H9 (cell line): ENCODE measurements at regions not wholly inside any gene's neighbourhood (a gene's known extent, or its start where the extent isn't known, plus 50 kb on each side); places are given as distances from the start of the nearest gene placed in this dataset.

Experiments used
- DNase-seq: peaks from one replicate; pipeline ENCODE4 v3.0.0-alpha.2; 2017
- H2AFZ ChIP-seq: one replicate; pipeline ENCODE4 v1.6.1; 2013; ENCODE audit warnings: mild to moderate bottlenecking, low read length, control low read depth, moderate library complexity
- H2AK5ac ChIP-seq: 2 replicates; pipeline ENCODE4 v1.6.1; 2013; ENCODE audit warnings: low read length, control low read depth, mixed read lengths; ENCODE audit not compliant: insufficient read length
- H2BK120ac ChIP-seq: one replicate; pipeline ENCODE4 v1.6.1; 2013; ENCODE audit warnings: low read depth, mild to moderate bottlenecking, low read length, control low read depth, inconsistent platforms; ENCODE audit not compliant: poor library complexity, severe bottlenecking
- H2BK12ac ChIP-seq: 2 replicates; pipeline ENCODE4 v1.6.1; 2013; ENCODE audit warnings: low read length, control low read depth, mixed read lengths, low read depth; ENCODE audit not compliant: insufficient read length
- H2BK15ac ChIP-seq: 2 replicates; pipeline ENCODE4 v1.6.1; 2013; ENCODE audit warnings: low read depth, low read length, control low read depth
- H2BK20ac ChIP-seq: one replicate; pipeline ENCODE4 v1.6.1; 2013; ENCODE audit warnings: low read depth, mild to moderate bottlenecking, low read length, control low read depth, inconsistent platforms; ENCODE audit not compliant: poor library complexity, severe bottlenecking
- H2BK5ac ChIP-seq: 2 replicates; pipeline ENCODE4 v1.6.1; 2013; ENCODE audit warnings: low read length, control low read depth, mixed read lengths; ENCODE audit not compliant: insufficient read length
- H3K14ac ChIP-seq: 2 replicates; pipeline ENCODE4 v1.6.1; 2013; ENCODE audit warnings: low read length, control low read depth; ENCODE audit not compliant: insufficient read depth
- H3K18ac ChIP-seq: 2 replicates; pipeline ENCODE4 v1.6.1; 2013; ENCODE audit warnings: low read depth, mild to moderate bottlenecking, mixed read lengths, low read length, control low read depth; ENCODE audit not compliant: insufficient read length
- H3K23ac ChIP-seq: 2 replicates; pipeline ENCODE4 v1.6.1; 2013; ENCODE audit warnings: low read length, control low read depth, mixed read lengths, low read depth; ENCODE audit not compliant: insufficient read length
- H3K23me2 ChIP-seq: 2 replicates; pipeline ENCODE4 v1.6.1; 2013; ENCODE audit warnings: low read depth, mild to moderate bottlenecking, mixed read lengths, low read length, control low read depth; ENCODE audit not compliant: insufficient read length, poor library complexity, severe bottlenecking
- H3K27ac ChIP-seq: 2 replicates; pipeline ENCODE4 v1.5.1; 2013; ENCODE audit warnings: low read length, control low read depth, mixed read lengths, low read depth; ENCODE audit not compliant: insufficient read length
- H3K27me3 ChIP-seq: 2 replicates; pipeline ENCODE4 v1.6.1; 2013; ENCODE audit warnings: low read length, control low read depth, inconsistent platforms; ENCODE audit not compliant: insufficient read depth
- H3K4ac ChIP-seq: 2 replicates; pipeline ENCODE4 v1.6.1; 2013; ENCODE audit warnings: low read depth, mild to moderate bottlenecking, control low read depth, inconsistent platforms, low read length, moderate library complexity
- H3K4me1 ChIP-seq: 2 replicates; pipeline ENCODE4 v1.6.1; 2013; ENCODE audit warnings: low read length, control low read depth, inconsistent platforms; ENCODE audit not compliant: insufficient read depth
- H3K4me2 ChIP-seq: 2 replicates; pipeline ENCODE4 v1.6.1; 2013; ENCODE audit warnings: low read length, control low read depth, mixed read lengths; ENCODE audit not compliant: insufficient read length, insufficient read depth
- H3K56ac ChIP-seq: 2 replicates; pipeline ENCODE4 v1.6.1; 2013; ENCODE audit warnings: low read depth, mild to moderate bottlenecking, mixed read lengths, low read length, control low read depth; ENCODE audit not compliant: insufficient read length
- H3K79me1 ChIP-seq: 2 replicates; pipeline ENCODE4 v1.6.1; 2013; ENCODE audit warnings: low read depth, mild to moderate bottlenecking, moderate library complexity, low read length, control low read depth, inconsistent platforms; ENCODE audit not compliant: insufficient read depth, poor library complexity, severe bottlenecking
- H3K79me2 ChIP-seq: 2 replicates; pipeline ENCODE4 v1.6.1; 2013; ENCODE audit warnings: low read length, control low read depth, inconsistent platforms; ENCODE audit not compliant: insufficient read depth
- H3K9ac ChIP-seq: 2 replicates; pipeline ENCODE4 v1.6.1; 2013; ENCODE audit warnings: low read length, control low read depth, mixed read lengths; ENCODE audit not compliant: insufficient read length; ENCODE audit errors: extremely low read depth
- H3K9me3 ChIP-seq: one replicate; pipeline ENCODE4 v1.6.1; 2013; ENCODE audit warnings: low read depth, low read length, inconsistent platforms; ENCODE audit not compliant: control insufficient read depth
- H3T11ph ChIP-seq: one replicate; pipeline ENCODE4 v1.6.1; 2013; ENCODE audit warnings: mild to moderate bottlenecking, low read length, control low read depth, inconsistent platforms
- H4K20me1 ChIP-seq: one replicate; pipeline ENCODE4 v1.6.1; 2013; ENCODE audit not compliant: control insufficient read depth, insufficient read length, insufficient read depth
- H4K5ac ChIP-seq: 2 replicates; pipeline ENCODE4 v1.6.1; 2013; ENCODE audit warnings: low read depth, mild to moderate bottlenecking, mixed read lengths, low read length, control low read depth; ENCODE audit not compliant: insufficient read length
- H4K8ac ChIP-seq: replicated peaks from 2 replicates; pipeline ENCODE4 v1.6.1; 2013; ENCODE audit warnings: low read length, control low read depth, mixed read lengths, low read depth; ENCODE audit not compliant: insufficient read length
- H4K91ac ChIP-seq: 2 replicates; pipeline ENCODE4 v1.6.1; 2013; ENCODE audit warnings: low read depth, mild to moderate bottlenecking, moderate library complexity, mixed read lengths, low read length, control low read depth; ENCODE audit not compliant: insufficient read length
- H3K27ac Mint-ChIP-seq, 3 experiments: 2 replicates in 2 of 3; 3 replicates in 1 of 3; pipeline ENCODE4 v1.8.0; 2020 to 2021; ENCODE audit warnings: mixed read lengths in 3 of 3, mild to moderate bottlenecking in 1 of 3, moderate library complexity in 1 of 3
- H3K27me3 Mint-ChIP-seq: 2 replicates; pipeline ENCODE4 v1.8.0; 2021; ENCODE audit warnings: low read depth, mild to moderate bottlenecking, moderate library complexity, mixed read lengths
- H3K36me3 Mint-ChIP-seq, 3 experiments: 2 replicates in 2 of 3; 3 replicates in 1 of 3; pipeline ENCODE4 v1.8.0; 2020 to 2021; ENCODE audit warnings: low read depth in 3 of 3, mixed read lengths in 3 of 3; ENCODE audit not compliant: insufficient read depth in 1 of 3
- H3K4me1 Mint-ChIP-seq, 2 experiments: 2 replicates each; pipeline ENCODE4 v1.8.0; 2020; ENCODE audit warnings: mixed read lengths in 2 of 2
- H3K4me3 Mint-ChIP-seq, 2 experiments: 2 replicates in 1 of 2; 3 replicates in 1 of 2; pipeline ENCODE4 v1.8.0; 2020 to 2021; ENCODE audit warnings: mild to moderate bottlenecking in 2 of 2, mixed read lengths in 2 of 2, moderate library complexity in 1 of 2
- H3K9me3 Mint-ChIP-seq, 2 experiments: 2 replicates in 1 of 2; 3 replicates in 1 of 2; pipeline ENCODE4 v1.8.0; 2020; ENCODE audit warnings: mild to moderate bottlenecking in 2 of 2, mixed read lengths in 2 of 2, moderate library complexity in 1 of 2
- TF ChIP-seq, protein P1 (sequence below): fragments of 200-600 bp; sonication (generic); conservative IDR thresholded peaks from 3 replicates; pipeline ENCODE4 v1.8.0; 2021; ENCODE audit warnings: antibody characterized with exemption, mild to moderate bottlenecking

DNA sequence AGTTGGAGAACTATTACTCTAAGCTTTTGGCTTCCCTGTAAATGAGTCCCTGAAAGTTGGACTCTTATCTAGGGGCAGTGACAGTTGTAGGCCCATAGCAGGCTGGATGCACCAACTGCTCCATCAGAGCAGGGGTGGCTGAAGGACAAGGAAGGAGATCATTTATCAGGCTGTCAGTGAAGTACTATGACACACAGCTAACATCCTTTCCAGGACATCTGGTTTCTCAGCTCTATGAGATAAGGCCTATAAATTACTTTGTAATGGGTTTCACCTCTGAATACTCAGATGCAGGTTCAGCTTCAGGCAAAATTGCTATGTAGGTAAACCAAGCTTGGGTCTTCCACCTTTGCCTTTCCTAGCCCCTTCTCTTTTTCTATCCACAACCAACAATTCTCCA lies 468.5 kb downstream of the KIF16B start:
- Histone ChIP-seq H3K9me3 (no peaks in the 10 kb centered on the region), H2BK15ac (no peak overlapping the region), H3K79me1 (no peaks in the 10 kb centered on the region), H4K5ac (no peak overlapping the region), H3K79me2 (no peaks in the 10 kb centered on the region), H2BK12ac (no peak overlapping the region), H3T11ph (no peak overlapping the region), H2AK5ac (no peak overlapping the region), H4K91ac (no peak overlapping the region), H3K4ac (no peak overlapping the region), H4K20me1 (no peaks in the 10 kb centered on the region), H3K14ac (no peak overlapping the region), H2BK5ac (no peak overlapping the region), H3K23me2 (no peaks in the 10 kb centered on the region), H3K4me2 (no peak overlapping the region), H2BK120ac (no peak overlapping the region), H4K8ac (no peak overlapping the region), H3K27ac (no peak overlapping the region), H3K9ac (no peak overlapping the region), H3K23ac (no peak overlapping the region), H3K56ac (no peak overlapping the region), H3K27me3 (no peaks in the 10 kb centered on the region), H2BK20ac (no peak overlapping the region), H3K18ac (no peak overlapping the region), H2AFZ (no peak overlapping the region), H3K4me1 (no peaks in the 10 kb centered on the region)
- TF ChIP-seq, protein P1, sequence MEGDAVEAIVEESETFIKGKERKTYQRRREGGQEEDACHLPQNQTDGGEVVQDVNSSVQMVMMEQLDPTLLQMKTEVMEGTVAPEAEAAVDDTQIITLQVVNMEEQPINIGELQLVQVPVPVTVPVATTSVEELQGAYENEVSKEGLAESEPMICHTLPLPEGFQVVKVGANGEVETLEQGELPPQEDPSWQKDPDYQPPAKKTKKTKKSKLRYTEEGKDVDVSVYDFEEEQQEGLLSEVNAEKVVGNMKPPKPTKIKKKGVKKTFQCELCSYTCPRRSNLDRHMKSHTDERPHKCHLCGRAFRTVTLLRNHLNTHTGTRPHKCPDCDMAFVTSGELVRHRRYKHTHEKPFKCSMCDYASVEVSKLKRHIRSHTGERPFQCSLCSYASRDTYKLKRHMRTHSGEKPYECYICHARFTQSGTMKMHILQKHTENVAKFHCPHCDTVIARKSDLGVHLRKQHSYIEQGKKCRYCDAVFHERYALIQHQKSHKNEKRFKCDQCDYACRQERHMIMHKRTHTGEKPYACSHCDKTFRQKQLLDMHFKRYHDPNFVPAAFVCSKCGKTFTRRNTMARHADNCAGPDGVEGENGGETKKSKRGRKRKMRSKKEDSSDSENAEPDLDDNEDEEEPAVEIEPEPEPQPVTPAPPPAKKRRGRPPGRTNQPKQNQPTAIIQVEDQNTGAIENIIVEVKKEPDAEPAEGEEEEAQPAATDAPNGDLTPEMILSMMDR: no peak
- DNase-seq: no peak
- Mint-ChIP-seq H3K27me3 (no peaks in the 10 kb centered on the region), H3K36me3 (peaks cover 0 to 2% (median 0%) of the 10 kb centered on the region in 3 experiments; a peak in 3 of 7 replicates), H3K4me3 (no peak overlapping the region), H3K4me1 (peaks cover 5 to 10% of the 10 kb centered on the region in 2 experiments), H3K27ac (no peak overlapping the region), H3K9me3 (peaks cover 0 to 5% of the 10 kb centered on the region in 2 experiments; a peak in 3 of 5 replicates)
